Hepatocyte (in vitro differentiated cells): ENCODE measurements at regions not wholly inside any gene's neighbourhood (a gene's known extent, or its start where the extent isn't known, plus 50 kb on each side); places are given as distances from the start of the nearest gene placed in this dataset.

Source experiments
- CTCF ChIP-seq: fragments of 200-600 bp; sonication (generic); IDR thresholded peaks from 2 replicates; pipeline ENCODE4 v1.5.1; 2016; ENCODE audit warnings: antibody characterized with exemption, mild to moderate bottlenecking; ENCODE audit not compliant: poor library complexity
- EZH2 ChIP-seq: fragments of 200-600 bp; sonication (generic); IDR thresholded peaks from 2 replicates; pipeline ENCODE4 v1.6.1; 2016; ENCODE audit warnings: antibody characterized with exemption, mild to moderate bottlenecking, borderline replicate concordance
- EZH2phosphoT487 ChIP-seq: fragments of 200-600 bp; sonication (generic); IDR thresholded peaks from one replicate; pipeline ENCODE4 v1.6.1; 2018; ENCODE audit warnings: antibody characterized with exemption, mild to moderate bottlenecking, low read depth, moderate library complexity; ENCODE audit not compliant: unreplicated experiment, severe bottlenecking

GRCh38 chr14:106651016-106651415 lies 1124.6 kb downstream of the TMEM121 start:
- no peak for TF ChIP-seq CTCF
- TF ChIP-seq EZH2phosphoT487 = no peak
- no peak for TF ChIP-seq EZH2
